ENCODE measurements at regions not wholly inside any gene's neighbourhood (a gene's known extent, or its start where the extent isn't known, plus 50 kb on each side); places are given as distances from the start of the nearest gene placed in this dataset.

DNA sequence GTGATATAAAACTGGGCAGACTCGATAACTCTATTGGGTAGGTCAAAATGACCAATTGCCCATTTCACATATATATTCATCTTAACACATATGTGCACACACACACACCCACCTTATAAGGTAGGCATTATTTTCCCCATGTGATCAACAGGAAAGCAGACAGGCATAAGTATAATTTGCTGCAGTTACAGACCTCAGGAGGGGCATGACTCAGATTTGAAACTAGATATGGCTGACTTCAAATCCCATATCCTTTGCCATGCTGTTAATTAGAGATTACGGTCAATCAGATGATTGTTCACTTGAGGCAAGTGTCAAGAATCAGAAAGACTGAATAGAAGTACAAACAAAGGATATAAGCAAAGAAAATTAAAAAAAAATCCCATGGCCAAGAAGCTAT is 910.6 kb downstream of the NTRK3 start:
- DNase-seq, result no peak

GRCh38 chr15:87343966-87344365 is 912.6 kb downstream of the NTRK3 start:
- no peak for DNase-seq

GRCh38 chr15:87340370-87340769 is 916.2 kb downstream of the NTRK3 start:
- no peak for DNase-seq

- DNase-seq, result no peak
Observed at GRCh38 chr15:87326269-87326668, 930.3 kb downstream of the NTRK3 start.

DNA sequence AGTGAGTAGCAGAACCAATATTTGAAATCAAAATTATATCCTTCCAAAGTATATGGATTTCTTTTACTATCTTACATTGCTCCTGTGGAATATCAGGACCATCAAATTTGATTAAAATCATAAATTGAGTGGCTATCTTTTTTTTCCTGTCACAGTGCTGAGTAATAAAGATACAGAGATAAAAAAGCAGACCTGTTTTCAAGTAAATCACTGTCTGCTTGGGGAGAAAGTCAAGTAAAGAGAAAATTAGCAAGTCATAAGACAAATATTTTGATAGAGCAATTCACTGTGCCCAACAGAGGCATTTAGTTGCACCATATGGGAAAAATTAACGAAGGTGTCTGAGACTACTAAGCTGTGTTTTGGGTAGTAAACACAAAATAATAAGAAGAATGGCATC is 933.7 kb downstream of the NTRK3 start:
- no peak for DNase-seq

GRCh38 chr15:87322265-87322664 is 934.3 kb downstream of the NTRK3 start:
- no peak for DNase-seq

- DNase-seq, result no peak
Observed at GRCh38 chr15:87317900-87318299, 938.6 kb downstream of the NTRK3 start.

- DNase-seq, result no peak
Observed at GRCh38 chr15:87312221-87312620, 944.3 kb downstream of the NTRK3 start.

DNA sequence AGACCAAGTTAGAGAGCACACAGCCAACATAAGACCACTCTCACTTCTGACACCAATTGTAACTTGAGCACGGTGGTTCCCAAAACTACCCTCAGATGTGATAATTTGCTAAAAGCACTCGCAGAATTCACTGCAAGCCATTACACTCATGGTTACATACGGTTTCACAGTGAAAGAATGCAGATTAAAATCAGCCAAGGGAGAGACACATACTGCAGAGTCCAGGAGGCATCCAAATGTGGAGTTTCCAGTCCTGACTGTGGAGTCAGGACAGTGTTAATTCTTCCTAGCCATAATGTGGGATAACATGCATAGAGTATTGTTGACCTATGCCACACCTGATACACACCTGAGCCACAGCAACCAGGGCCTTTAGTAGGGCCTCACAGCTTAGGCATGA is 956.4 kb downstream of the NTRK3 start:
- DNase-seq, result no peak

DNA sequence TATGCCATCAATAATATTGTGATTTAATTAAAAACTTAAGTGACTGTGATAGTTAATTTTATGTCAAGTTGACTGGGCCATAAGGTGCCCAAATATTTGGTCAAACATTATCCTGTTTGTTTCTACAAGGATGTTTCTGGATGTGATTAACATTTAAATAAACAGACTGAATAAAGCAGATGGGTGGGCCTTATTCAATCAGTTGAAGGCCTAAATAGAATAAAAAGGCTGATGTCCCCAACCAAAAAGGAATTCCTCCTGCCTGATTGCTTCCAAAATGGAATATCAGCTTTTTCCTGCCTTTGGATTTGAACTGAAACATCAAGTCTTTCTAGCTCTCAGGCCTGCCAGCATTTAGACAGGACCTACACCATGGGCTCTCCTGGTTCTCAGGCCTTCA is 961.7 kb downstream of the NTRK3 start:
- no peak for DNase-seq

DNA sequence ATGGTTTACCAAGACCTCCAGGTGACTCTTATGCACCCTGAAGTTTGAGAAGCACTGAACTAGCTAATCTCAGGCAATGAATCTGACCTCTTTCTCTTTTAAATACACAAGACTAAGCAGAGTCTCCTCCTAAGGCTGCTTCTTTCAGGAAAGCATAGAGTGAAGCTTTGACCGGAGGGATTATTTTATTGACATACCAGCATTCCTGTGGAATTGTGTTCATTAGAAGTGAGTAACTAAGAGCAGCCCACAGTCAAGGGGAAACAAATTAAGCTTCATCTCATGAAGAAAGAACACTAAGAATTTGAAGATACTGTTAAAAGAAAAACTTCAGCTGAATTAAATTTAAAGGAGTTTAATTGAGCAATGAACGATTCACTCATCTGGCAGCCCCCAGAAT is 963.5 kb downstream of the NTRK3 start:
- no peak for DNase-seq

DNA sequence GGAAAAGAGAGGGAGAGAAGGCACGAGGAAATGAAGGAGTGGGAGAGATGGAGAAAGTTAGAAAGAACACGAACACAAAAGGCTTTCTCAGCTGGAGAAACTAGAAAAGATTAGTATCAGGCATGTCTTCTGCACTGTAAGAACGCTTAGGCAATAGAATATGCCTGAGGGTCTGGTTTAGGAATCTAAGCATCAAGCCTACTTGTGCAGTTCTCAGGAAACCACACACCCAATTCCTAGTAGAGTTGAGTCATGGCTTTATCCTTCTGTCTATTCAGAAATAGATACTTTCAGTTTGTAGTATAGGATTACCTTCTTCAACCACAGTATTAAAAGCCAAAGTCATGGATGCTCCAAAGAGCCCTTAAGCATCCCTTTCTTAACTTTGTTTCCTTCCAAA is 969.4 kb downstream of the NTRK3 start:
- no peak for DNase-seq

GRCh38 chr15:87269566-87269965 is 987.0 kb downstream of the NTRK3 start:
- DNase-seq, result no peak

DNA sequence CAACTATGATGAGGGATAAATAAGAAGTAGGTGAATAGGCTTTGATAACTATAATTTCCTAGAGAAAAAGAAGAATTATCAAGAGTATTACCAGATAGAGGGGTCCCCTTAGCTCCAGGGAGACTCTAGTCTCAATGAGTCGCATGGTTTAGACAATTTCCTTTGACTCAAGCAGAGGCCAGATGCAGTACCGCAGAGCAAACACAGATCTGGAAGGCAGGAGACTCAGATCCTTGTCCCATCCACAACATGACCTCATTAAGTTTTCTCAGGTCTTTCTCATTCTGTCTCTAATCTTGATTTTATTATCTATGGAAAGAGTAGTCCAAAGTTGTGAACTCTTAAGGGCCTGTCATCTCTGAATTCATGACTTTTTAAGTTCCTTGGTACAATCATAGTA is 987.9 kb downstream of the NTRK3 start:
- DNase-seq, result no peak

GRCh38 chr15:87267798-87268197 is 988.7 kb downstream of the NTRK3 start:
- DNase-seq, result no peak

- DNase-seq, result no peak
Observed at GRCh38 chr15:87263871-87264270, 992.7 kb downstream of the NTRK3 start.

DNA sequence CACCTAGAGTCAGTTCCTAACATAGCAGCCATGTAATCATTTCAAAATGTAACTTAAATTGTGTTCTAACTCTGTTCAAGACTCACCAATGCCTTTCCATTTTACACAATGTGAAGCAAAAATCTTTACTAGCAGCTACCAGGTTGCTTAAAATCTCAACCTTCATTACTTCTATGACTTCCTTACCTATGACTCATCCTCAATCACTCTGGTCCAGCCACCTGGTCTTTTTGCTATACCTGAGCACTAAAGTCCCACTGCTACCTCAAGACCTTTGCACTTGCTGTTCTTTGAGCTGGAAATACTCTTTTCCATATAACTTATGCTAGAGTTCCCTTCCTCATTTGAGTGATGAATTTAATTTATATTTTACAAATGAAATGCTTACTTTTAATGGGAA is 993.2 kb downstream of the NTRK3 start:
- no peak for DNase-seq

DNA sequence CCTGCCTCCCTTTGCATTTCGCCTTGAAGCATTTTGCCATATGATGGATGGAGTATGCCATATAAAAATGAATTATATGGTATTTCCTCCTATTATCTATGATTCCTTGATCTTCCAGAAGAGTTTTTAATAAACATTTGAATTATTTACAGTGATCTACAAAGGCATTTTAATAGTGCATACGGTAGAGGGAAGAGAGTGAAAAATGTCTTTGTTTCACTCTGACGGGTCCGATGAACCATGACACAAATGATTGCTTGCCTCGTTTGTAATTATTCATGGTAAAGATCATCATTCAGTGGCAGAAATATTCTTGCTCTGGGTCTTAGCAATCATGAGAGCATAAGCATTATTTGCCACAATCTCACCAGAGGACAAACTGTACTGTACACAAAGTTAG is 1010.9 kb downstream of the NTRK3 start:
- no peak for DNase-seq

DNA sequence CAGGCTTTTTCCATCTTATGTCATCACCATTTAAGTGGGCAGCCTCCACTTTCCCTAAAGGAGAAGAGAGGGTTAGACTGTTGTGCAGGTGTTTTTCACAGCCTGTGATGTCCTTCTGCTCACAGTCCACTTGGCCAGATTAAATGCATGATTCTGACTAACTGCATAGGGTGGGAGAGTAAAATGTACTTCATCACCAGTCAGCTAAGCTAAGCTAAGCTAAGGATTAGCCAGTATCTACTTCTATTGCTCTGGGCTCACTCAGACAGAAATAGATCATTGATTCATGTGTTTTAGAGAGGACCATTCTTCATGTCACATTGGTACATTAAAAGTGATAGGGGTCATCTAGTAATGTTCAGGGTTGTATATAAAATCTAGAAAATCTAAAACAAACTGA is 1013.1 kb downstream of the NTRK3 start:
- DNase-seq, result no peak

GRCh38 chr15:87239582-87240230 is 1016.8 kb downstream of the NTRK3 start:
- no peak for DNase-seq

DNA sequence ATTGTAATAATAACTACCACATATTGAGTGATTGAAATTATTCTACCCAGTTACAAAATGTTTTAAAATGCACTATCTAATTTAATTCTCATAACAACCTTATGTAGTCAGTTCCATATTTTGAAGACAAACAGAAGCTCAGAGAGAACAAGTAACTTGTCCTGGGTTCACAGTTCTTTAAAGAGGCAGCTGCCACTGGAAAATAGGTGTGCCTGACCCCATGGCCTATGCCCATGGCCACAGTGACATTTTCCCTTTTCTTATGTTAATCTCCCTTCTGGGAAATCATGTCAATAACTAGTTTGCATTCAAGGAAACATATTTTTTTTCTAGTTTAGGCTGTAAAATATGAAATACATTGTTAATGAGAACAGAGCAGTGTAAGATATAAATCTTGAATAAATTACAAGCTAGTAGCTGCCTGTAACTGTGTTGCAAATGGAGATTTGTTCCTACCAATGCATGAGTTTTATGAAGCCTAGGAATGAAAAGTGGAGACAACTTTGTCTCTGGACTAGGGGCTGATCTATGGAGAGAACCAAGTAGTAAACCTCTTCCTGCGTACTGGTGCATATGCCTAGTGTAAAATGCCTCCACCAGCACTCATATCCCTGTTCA is 1018.0 kb downstream of the NTRK3 start:
- no peak for DNase-seq

DNA sequence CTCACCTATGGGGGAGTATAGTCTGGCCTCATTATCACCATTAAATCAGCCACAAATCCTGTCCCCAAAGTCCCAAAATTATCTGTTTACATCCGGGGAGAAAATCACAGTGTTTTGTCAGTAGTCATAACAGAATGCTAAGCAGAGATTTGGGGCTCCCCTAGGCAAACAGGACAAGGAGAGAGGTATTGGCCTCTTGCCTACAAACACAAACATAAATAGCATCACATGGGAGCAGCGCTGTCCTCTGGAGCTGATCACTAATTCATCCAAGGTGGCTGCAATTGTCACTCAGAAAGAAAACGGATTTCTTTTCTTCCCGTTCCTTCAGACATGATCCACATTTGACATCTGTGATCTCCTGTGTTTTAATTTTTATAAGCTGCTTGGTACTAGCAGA is 1028.1 kb downstream of the NTRK3 start:
- DNase-seq, result no peak

GRCh38 chr15:87227846-87228245 is 1028.7 kb downstream of the NTRK3 start:
- DNase-seq, result no peak

- DNase-seq, result no peak
Observed at GRCh38 chr15:87225436-87225835, 1031.1 kb downstream of the NTRK3 start.

GRCh38 chr15:87224404-87224803 is 1032.1 kb downstream of the NTRK3 start:
- DNase-seq, result no peak
